ENCODE measurements at regions not wholly inside any gene's neighbourhood (a gene's known extent, or its start where the extent isn't known, plus 50 kb on each side); places are given as distances from the start of the nearest gene placed in this dataset.

DNA sequence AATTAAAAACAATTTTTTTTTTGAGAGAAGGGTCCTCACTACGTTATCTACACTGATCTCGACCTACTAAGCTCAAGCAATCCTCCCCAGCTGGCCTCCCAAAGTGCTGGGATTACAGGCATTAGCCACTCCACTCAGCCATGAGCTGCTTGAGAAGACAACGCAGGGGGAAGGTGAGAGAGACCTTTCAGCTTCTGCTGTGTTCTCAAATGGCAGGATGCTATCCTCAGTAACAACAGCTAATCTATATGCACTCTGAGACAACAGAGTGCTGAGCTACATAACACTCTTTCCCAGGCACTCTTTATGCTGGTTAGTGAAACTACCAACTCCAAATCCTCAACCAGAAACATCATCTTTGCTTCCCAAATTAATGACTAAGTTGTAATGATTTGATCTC is 526.1 kb downstream of the CCER1 start:
- no peak for DNase-seq (ENCODE audit: low read depth in 1 of 2, low spot score in 1 of 2)

DNA sequence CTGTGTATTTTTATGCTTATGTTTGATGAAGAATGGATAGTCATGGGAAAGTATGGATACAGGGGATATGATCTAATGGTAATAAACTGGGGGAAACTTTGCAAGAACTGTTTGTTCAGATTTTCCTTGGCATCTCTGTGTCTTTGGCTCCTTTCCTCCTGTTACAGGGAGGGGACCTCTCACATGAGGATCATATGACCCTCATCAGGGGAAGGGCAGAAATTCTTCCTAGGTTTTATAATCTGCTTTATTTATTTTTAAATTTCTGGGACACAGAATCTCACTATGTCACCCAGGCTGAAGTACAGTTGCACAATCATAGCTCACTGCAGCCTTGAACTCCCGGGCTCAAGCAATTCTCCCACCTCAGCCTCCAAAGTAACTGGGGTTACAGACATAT is 526.5 kb downstream of the CCER1 start:
- no peak for DNase-seq (ENCODE audit: low read depth in 1 of 2, low spot score in 1 of 2)

- no peak for DNase-seq (ENCODE audit: low read depth in 1 of 2, low spot score in 1 of 2)
Measured at GRCh38 chr12:90423965-90424364, 531.0 kb downstream of the CCER1 start.

DNA sequence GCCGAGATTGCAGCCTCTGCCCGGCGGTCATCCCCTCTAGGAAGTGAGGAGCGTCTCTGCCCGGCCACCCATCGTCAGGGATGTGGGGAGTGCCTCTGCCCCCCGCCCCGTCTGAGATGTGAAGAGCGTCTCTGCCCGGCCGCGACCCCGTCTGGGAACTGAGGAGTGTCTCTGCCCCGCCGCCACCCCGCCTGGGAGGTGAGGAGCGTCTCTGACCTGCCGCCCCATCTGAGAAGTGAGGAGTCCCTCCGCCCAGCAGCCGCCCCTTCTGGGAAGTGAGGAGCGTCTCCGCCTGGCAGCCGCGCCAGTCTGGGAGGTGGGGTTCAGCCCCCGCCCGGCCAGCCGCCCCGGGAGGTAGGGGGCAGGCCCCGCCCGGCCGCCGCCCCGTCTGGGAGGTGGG is 544.0 kb downstream of the CCER1 start:
- no peak for DNase-seq (ENCODE audit: low read depth in 1 of 2, low spot score in 1 of 2)

DNA sequence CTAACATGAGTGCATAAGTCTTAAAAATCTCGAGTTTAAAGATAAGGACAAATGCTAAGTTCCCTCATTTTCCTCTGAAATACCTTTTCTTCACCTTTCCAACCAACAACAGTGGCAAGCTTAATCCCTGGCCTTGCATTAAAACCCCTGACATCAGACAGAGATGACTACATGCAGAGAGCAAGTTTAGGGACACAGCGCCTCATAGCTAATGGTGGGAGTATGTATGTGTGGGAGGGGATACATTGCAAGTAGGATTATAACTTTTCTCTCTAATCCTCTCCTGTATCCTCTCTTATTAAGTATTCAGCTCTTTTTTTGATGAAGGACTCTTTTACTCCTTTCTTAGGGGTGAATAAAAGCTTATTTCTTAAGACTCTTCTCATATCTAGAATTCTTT is 547.1 kb downstream of the CCER1 start:
- DNase-seq (ENCODE audit: low read depth in 1 of 2, low spot score in 1 of 2), result no peak

DNA sequence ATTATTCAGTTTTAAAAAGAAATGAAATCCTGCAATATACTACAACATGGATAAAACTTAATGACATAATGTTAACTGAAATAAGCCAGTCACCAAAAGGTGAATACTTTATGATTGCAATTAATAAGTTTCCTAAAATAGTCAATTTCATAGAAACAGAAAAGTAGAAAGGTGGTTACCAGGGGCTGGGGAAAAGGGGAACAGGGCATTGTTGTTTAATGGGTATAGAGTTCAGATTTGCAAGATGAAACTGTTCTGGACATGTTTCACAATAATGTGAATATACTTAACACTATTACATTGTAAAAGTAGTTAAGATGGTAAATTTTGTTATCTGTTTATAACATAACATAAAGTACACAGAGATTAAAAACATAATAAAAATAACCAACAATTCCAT is 550.9 kb downstream of the CCER1 start:
- DNase-seq (ENCODE audit: low read depth in 1 of 2, low spot score in 1 of 2), result no peak

GRCh38 chr12:90401185-90401584 is 553.8 kb downstream of the CCER1 start:
- DNase-seq (ENCODE audit: low read depth in 1 of 2, low spot score in 1 of 2), result no peak

GRCh38 chr12:90399357-90399756 is 555.6 kb downstream of the CCER1 start:
- DNase-seq (ENCODE audit: low read depth in 1 of 2, low spot score in 1 of 2), result no peak

- no peak for DNase-seq (ENCODE audit: low read depth in 1 of 2, low spot score in 1 of 2)
Measured at GRCh38 chr12:90398285-90398836, 556.6 kb downstream of the CCER1 start.

DNA sequence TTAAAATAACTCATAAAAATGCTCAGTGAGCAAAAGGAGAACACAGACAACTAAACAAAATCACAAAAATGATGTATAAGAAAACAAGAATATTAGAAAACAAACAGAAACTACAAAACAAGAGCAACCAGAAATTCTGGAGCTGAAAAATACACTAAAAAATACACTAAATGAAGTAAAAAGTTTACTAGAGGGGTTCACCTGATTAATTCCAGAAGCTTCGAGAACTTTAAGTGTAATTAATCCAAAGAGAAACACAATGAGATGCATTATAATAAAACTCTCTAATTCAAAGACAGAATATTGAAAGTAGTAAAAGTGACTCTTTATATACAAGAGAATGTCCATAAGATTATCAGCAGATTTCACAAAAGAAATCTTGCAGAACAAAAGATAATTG is 558.4 kb downstream of the CCER1 start:
- no peak for DNase-seq (ENCODE audit: low read depth in 1 of 2, low spot score in 1 of 2)

- DNase-seq (ENCODE audit: low read depth in 1 of 2, low spot score in 1 of 2), result no peak
Measured at GRCh38 chr12:90393652-90394051, 561.3 kb downstream of the CCER1 start.

DNA sequence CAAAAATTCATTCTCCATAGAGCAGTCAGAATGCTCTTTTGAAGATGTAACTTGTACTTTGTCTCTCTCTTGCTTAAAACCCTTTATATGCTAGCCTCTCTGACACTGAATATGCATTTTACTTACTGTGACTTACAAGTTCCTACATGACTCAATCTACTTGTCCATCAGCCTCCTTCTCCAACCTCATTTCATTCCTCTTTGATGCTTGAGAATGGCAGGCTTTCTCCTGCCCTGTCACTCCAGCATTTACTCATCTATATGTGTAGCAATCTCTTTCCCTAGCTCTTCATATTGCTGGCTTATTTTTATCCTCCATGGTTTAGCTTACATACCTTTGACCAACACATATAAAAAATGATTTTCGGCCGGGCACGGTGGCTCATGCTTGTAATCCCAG is 561.9 kb downstream of the CCER1 start:
- no peak for DNase-seq (ENCODE audit: low read depth in 1 of 2, low spot score in 1 of 2)

DNA sequence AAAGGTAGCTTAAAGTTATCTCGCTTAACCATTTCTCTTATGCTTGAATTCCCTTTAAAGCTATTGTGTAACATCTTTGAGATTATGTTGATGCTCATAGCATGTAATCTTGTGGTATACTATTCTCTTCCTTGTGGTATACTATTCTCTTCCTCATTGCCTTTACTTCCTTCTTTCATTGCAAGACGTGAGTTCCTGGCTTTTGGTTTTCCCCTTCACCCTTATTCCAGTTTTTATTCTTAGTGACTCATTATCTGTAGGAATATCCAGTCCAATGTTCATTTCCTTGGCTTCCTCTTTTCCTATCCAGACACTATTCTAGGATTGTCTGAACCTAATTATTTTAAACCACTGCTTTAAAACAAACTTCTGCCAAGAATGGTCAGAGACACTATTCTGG is 564.0 kb downstream of the CCER1 start:
- no peak for DNase-seq (ENCODE audit: low read depth in 1 of 2, low spot score in 1 of 2)

DNA sequence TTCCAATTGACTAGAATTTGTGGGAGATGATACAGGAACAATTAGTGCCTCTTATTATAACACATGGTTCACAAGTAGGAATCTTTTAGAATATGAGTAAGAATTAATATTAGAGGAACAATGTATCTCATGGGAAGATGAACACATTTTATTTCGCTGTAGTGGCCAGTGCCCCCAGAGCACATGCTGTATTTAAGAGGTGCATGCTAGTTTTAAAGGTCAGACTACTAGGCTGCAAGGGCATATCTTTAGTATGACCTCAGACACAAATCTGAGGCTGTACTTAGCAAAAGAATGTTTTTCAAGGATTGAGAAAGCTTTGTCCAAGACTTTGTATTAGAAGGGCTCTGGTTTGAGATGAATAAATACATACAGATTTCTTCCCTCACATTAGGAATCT is 586.9 kb downstream of the CCER1 start:
- DNase-seq (ENCODE audit: low read depth in 1 of 2, low spot score in 1 of 2), result no peak

- no peak for DNase-seq (ENCODE audit: low read depth in 1 of 2, low spot score in 1 of 2)
Measured at GRCh38 chr12:90366286-90366685, 588.7 kb downstream of the CCER1 start.

- DNase-seq (ENCODE audit: low read depth in 1 of 2, low spot score in 1 of 2), result no peak
Measured at GRCh38 chr12:90360300-90360699, 594.7 kb downstream of the CCER1 start.

DNA sequence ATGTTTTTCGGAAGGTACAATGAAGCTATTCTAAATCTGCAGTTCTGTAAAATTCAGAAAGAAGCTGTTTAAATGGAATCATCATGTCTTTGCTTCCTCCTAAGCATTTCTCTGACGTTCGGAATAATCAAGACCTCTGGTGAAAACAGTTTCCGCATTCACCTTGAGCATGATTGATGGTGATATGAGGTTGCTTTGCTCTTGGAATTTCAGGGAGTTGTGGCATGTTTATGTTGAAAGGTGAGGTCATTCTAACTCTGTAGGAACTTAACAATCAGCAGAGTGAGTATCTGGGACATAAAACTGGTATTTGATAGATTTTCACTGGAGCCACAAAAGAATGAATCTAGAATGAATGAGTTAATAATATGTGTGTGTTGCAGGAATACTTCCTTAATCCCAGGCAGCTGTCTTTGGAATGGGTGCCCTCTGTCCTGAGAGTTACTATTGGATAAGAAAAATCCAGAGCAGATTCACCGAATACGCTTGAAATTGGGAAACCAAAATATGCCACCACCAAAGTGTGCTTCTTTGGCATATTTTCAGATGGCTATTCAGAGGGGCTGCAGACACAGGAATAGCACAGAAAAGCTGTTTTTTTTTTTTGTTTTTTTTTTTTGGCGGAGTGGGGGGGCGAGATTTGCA is 599.1 kb downstream of the CCER1 start:
- no peak for DNase-seq (ENCODE audit: low read depth in 1 of 2, low spot score in 1 of 2)

GRCh38 chr12:90343966-90344365 is 611.0 kb downstream of the CCER1 start:
- no peak for DNase-seq (ENCODE audit: low read depth in 1 of 2, low spot score in 1 of 2)

- DNase-seq (ENCODE audit: low read depth in 1 of 2, low spot score in 1 of 2), result no peak
Measured at GRCh38 chr12:90342081-90342480, 612.9 kb downstream of the CCER1 start.

DNA sequence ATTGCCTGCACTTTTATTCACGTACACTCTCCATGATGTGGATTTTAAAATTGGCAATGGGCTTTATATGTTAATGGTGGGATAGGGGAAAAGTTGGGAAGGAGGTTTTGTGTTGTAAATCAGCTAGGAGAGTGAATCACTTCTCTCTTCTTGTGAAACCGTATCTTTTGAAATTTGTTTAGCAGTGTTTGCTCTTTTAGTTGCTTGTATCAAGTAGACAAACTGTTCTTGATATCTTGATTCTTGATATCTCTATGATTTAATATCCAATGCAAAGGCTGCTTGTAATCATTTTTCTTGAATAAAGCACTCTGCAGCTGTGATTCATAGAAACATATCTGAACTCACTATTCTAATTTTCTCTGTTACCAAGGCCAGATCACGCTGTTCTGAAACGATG is 615.1 kb downstream of the CCER1 start:
- DNase-seq (ENCODE audit: low read depth in 1 of 2, low spot score in 1 of 2), result no peak

DNA sequence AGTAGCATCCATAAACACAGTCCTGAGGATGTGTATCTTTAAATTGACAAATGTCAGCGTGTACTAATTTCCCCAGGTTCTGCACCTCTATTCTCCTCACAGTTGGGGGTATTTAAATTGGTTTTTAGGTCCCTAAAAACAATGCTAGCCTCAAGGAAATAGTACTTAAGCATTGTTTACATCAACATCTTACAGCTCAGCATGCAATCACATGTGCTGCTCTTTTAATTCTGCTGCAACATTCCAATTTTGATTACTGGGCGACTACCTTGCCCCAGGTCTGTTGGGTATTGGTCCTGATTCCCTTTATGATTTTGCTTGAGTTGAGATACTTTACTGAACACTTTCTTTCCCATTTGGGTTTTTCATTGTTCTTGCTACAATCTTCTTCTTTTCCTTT is 616.6 kb downstream of the CCER1 start:
- DNase-seq (ENCODE audit: low read depth in 1 of 2, low spot score in 1 of 2), result no peak

DNA sequence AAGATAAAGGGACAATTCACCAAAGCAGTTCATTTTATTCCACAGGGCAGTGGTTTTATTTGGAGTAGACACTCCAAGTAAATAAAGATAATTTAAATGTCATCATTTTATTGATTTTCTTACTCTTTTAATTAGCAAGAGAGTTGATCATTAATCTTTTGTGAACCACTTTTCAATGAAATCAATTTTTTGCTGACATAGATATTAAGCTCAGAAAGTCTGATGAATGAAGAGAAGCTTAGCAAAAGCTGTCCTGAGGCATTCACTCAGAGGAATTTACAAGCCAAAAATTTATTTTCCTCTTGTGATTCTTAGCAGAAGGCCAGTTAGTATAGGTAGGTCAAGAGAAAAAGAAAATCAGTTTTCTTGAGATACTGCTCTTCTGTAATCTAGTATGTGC is 618.0 kb downstream of the CCER1 start:
- DNase-seq (ENCODE audit: low read depth in 1 of 2, low spot score in 1 of 2), result no peak

- no peak for DNase-seq (ENCODE audit: low read depth in 1 of 2, low spot score in 1 of 2)
Measured at GRCh38 chr12:90335566-90335965, 619.4 kb downstream of the CCER1 start.
